GOT3 (cell line): ENCODE measurements at regions not wholly inside any gene's neighbourhood (a gene's known extent, or its start where the extent isn't known, plus 50 kb on each side); places are given as distances from the start of the nearest gene placed in this dataset.

Experiments used
- DNase-seq: peaks from one replicate; lab custom pipeline; 2025; ENCODE audit warnings: mixed read lengths; lab: John Stamatoyannopoulos, UW

DNA sequence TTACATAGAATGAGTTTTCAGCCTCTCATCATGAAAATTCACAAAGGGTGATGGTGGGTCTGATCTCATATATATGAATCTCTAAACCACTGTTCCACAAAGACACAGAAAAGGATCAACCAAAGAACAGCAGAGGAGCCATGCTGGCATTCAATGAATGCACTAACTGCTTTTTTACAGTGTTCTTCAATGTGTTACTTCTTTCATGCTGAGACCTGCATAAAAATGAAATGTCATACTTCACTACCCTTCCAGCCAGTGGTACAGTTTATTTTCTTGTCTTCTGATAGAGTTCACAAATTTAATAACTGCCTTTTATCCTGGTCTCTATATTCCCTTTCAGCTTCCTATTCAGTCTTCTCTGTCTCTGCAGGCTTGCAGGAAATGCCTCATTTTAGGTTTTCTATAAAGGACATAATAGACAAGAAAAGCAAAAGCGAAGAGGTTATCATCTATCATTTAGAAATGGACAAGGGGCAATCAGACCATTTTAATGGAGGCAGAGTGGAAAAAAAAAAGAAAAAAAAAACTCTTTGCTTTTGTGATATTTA is 836.7 kb upstream of the FOXG1 start:
- no peak for DNase-seq

DNA sequence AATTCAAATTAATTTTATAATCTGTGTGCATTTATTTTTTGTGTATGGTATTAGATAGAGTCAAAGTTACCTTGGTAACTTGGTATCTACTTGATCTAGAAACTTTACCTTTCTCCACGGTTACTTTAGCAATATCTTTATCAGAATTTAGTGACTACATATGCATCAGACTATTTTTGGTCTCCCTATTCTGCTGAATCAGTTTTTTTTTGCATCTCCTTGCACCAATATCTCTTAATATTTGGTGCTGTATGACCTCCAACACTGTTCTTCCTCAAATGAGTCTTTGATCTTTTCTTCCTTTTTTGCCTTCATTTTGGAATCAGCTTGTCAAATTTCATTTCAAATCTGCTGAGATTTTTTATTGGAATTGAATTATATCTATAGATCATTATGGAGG is 828.2 kb upstream of the FOXG1 start:
- DNase-seq: no peak

GRCh38 chr14:27945512-27945911 is 821.1 kb upstream of the FOXG1 start:
- no peak for DNase-seq

- no peak for DNase-seq
Measured at GRCh38 chr14:27958757-27959156, 807.8 kb upstream of the FOXG1 start.

GRCh38 chr14:27995691-27996090 is 770.9 kb upstream of the FOXG1 start:
- no peak for DNase-seq

GRCh38 chr14:28001002-28001401 is 765.6 kb upstream of the FOXG1 start:
- no peak for DNase-seq

GRCh38 chr14:28012629-28013415 is 753.8 kb upstream of the FOXG1 start:
- no peak for DNase-seq

- DNase-seq: no peak
Measured at GRCh38 chr14:28020112-28020511, 746.5 kb upstream of the FOXG1 start.

DNA sequence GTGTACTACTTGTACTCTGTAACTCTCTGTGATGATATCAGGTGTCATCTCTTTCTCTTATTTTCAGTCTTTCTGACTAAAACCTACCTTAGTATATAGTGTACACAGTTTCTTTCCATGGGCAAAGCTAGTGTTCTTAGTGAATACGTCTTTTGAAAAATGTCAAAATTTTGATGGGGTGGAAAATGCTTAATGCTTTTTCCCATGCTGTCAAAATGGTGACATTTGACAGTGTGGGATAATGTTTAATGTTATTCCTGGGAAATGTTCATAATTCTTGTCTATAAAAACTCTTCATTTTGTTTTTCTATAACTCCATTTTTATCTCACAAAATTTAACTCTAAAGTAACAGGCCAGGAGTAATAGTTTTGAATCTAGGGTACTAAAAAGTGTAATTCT is 742.7 kb upstream of the FOXG1 start:
- no peak for DNase-seq

DNA sequence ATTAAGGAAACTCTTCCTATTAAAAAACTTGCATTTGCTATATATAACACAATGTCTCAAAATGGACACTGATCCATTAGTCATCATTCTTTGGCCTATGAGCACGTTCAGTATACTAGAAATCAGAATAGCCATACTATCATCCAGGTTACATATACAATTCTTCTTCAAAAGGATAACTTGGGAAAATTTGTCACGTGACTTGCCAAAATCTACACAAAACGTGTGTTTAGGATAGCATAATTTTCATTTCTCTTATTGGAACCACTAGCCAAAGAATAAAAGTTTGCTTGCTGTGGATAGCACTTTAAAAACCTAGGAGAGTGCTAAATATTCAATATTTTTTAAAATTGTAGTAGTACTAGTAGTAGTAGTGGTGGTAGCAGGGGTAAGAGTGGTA is 714.3 kb upstream of the FOXG1 start:
- DNase-seq: no peak

- DNase-seq: no peak
Measured at GRCh38 chr14:28055008-28055407, 711.6 kb upstream of the FOXG1 start.

- no peak for DNase-seq
Measured at GRCh38 chr14:28057359-28058296, 709.0 kb upstream of the FOXG1 start.

- DNase-seq: no peak
Measured at GRCh38 chr14:28059254-28059653, 707.3 kb upstream of the FOXG1 start.

DNA sequence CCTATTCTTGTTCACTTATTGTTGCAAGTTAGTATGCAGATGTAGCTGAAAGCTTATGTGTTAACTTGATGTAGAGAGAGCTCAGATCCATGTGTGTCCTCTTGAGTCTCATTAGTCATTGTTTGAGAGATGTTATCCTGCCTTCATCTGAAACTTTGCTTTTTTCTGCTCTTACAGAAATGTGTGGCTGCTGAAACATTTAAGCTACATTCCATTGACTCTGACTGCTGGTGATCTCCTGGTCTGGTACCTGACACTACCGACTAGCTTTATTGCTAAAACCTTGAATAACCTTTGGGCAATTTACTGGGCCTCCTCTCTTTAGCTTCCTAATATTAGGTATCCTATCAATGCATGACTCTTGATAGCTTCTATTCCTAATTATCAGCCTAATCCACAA is 705.6 kb upstream of the FOXG1 start:
- no peak for DNase-seq

GRCh38 chr14:28077021-28077420 is 689.6 kb upstream of the FOXG1 start:
- no peak for DNase-seq

DNA sequence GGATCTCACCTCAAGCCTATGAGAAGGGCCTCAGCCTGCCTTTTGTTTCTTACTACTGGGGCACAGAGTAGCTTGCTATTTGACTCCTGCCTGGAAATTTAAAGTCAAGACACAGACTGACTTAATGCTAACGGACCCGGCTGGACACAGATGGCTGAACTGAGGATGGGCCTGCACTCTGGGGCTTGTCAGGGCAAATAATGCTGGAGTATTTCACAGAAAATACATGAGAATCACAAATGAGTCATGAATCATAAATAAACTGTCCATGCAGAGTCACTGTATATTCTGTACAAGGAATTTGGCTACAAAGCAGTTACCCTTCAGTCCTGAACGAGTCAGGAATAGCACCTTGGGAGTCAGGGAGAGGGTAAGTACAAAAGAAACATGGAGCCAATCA is 683.2 kb upstream of the FOXG1 start:
- DNase-seq: no peak

DNA sequence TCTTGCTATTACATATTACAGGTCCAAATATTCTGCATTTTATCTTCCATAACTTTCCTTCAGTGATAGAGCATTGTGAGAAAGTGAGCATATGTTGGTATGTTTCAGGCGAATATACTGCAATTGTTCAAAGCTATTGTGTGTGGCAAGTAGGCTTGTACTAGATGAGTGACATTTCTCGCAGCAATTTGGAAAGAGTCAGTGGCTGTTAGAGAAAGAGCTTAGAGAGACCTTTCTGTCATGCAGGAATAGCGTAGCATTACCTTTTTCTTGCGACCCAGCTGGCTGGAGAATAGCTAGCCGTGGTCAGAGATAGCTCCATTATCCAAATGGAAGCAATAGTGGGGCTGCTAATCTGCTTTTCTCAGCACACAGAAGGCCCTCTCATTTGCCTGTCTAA is 678.5 kb upstream of the FOXG1 start:
- DNase-seq: no peak

DNA sequence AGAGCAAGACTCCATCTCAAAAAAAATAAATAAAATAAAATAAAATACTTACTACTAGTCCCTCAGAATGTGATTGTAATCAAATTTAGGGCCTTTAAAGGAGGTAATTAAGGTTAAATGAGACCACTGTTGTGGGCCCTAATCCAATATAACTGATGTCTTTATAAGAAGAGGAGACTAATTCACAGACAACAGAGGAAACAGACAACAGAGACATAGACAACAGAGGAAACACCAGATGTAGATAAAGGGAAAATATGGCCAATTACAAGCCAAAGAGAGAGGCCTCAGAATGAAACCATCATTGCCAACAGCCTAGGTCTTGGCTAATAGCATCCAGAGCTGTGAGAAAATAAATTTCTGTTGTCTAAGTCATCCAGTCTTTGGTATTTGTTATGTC is 669.0 kb upstream of the FOXG1 start:
- DNase-seq: no peak

GRCh38 chr14:28098856-28099255 is 667.7 kb upstream of the FOXG1 start:
- no peak for DNase-seq

- no peak for DNase-seq
Measured at GRCh38 chr14:28102001-28102400, 664.6 kb upstream of the FOXG1 start.

- DNase-seq: no peak
Measured at GRCh38 chr14:28102814-28103213, 663.8 kb upstream of the FOXG1 start.

GRCh38 chr14:28113311-28113710 is 653.3 kb upstream of the FOXG1 start:
- no peak for DNase-seq

DNA sequence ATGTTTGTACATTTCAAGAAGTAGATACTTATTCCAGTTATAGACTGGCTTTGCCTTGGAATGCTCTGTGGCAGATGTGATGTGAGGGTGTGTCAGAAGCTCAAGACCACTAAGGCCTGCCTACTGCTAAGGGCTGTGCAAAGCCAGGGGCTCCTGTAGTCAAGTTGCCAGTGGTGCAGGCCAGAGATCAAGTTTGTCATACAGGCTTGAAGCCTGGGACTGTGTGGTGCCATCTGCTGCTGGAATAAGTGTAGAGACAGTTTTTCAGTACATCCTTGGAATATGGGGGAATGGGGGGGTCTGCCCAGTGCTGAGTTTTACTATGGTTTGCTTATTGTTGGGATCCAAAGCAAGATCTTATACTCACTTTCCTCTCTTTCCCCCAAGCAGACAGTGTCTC is 649.9 kb upstream of the FOXG1 start:
- no peak for DNase-seq
